Mesothelial cell of epicardium (in vitro differentiated cells): ENCODE measurements at regions not wholly inside any gene's neighbourhood (a gene's known extent, or its start where the extent isn't known, plus 50 kb on each side); places are given as distances from the start of the nearest gene placed in this dataset.

Source experiments
- DNase-seq, 2 experiments: peaks; one replicate each; pipeline ENCODE4 v3.0.0; 2021; ENCODE audit warnings: low spot score in 2 of 2; ENCODE audit not compliant: unreplicated experiment in 2 of 2
- H3K27ac Mint-ChIP-seq: 2 replicates; pipeline ENCODE4 v1.8.0; 2021; ENCODE audit warnings: mixed read lengths
- H3K27me3 Mint-ChIP-seq: 2 replicates; pipeline ENCODE4 v1.8.0; 2021; ENCODE audit warnings: low read depth, mixed read lengths
- H3K36me3 Mint-ChIP-seq: 2 replicates; pipeline ENCODE4 v1.8.0; 2021; ENCODE audit warnings: mixed read lengths
- H3K4me1 Mint-ChIP-seq: 2 replicates; pipeline ENCODE4 v1.8.0; 2021; ENCODE audit warnings: mixed read lengths
- H3K4me3 Mint-ChIP-seq: 2 replicates; pipeline ENCODE4 v1.8.0; 2021; ENCODE audit warnings: mild to moderate bottlenecking, moderate library complexity, mixed read lengths
- H3K9me3 Mint-ChIP-seq: 2 replicates; pipeline ENCODE4 v1.8.0; 2021; ENCODE audit warnings: mixed read lengths
- CTCF ChIP-seq: fragments of 200-600 bp; sonication (generic); IDR thresholded peaks from one replicate; pipeline ENCODE4 v1.5.0; 2021; ENCODE audit warnings: antibody characterized with exemption; ENCODE audit not compliant: unreplicated experiment

DNA sequence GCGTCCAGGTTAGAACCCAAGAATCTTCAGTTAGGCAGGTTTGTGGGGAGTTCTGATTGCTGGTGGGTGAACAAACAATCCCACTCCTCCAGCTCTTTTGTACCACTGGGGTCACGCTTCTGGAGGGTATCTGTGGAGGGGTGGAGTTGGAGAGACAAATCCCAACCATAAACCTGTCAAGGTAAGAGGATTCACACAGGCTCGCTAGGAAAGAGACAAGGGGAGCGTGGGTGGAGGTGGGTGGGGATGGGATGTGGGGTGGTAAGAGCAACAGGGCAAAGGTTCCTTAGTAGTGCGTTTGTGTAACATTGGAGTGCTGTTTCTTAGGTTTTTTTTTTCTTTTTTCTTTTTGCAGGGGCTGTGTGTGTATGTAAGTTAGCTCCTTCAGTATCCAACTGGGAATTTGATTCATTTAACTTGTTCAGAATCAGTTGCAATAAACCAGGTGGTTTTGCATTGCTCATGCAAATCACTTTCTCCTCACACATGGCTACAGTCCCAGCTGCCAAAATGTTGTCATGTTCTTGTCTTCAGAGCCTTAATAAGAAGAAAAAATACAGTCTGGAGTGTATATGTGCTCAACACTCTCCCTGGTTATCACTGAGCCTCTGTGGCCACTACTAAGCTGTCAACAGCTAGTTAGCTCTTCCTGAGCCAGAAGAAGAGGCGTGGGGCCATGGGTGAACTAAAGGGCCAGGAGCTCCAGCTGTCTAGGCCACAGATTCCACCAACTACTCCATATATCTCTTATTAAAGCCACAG, 164.0 kb upstream of the RAD23B start:
- Mint-ChIP-seq H3K27ac (no peak overlapping the region), H3K4me3 (no peak overlapping the region), H3K36me3 (no peaks in the 10 kb centered on the region), H3K4me1 (no peaks in the 10 kb centered on the region), H3K27me3 (peaks cover 1% of the 10 kb centered on the region), H3K9me3 (no peaks in the 10 kb centered on the region)
- TF ChIP-seq CTCF = no peak
- no peak for DNase-seq

- Mint-ChIP-seq H3K4me1 (no peaks in the 10 kb centered on the region), H3K36me3 (no peaks in the 10 kb centered on the region), H3K27me3 (no peaks in the 10 kb centered on the region), H3K4me3 (no peak overlapping the region), H3K27ac (no peak overlapping the region), H3K9me3 (no peaks in the 10 kb centered on the region)
- DNase-seq = no peak
- TF ChIP-seq CTCF = no peak
These were observed 163.3 kb upstream of the RAD23B start for GRCh38 chr9:107119735-107120134.

DNA sequence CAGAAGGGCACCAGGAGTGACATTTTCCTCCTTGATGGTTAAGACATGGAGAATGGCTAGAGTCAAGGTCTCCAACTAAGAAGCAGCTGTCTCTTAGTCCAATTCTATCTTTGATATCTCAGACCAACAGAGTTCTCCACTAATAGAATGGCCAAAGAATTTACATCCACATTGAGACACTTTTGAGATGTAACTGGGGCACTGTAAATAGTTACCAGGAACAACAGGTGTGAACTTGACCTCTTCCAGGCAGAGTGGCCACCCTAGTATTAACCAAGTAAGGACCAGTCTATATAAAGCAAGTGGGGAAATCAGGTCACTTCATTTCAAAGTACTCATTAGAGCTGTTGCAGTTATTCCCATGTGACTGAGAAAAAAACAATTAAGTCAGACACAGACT, 159.7 kb upstream of the RAD23B start:
- DNase-seq = no peak
- H3K9me3 Mint-ChIP-seq = no peaks in the 10 kb centered on the region
- no peaks in the 10 kb centered on the region for H3K36me3 Mint-ChIP-seq
- no peak for TF ChIP-seq CTCF
- no peaks in the 10 kb centered on the region for H3K27me3 Mint-ChIP-seq
- H3K4me3 Mint-ChIP-seq = no peak overlapping the region
- no peaks in the 10 kb centered on the region for H3K4me1 Mint-ChIP-seq
- no peak overlapping the region for H3K27ac Mint-ChIP-seq

GRCh38 chr9:107127608-107128007, 155.5 kb upstream of the RAD23B start:
- Mint-ChIP-seq H3K27ac (no peak overlapping the region), H3K36me3 (no peaks in the 10 kb centered on the region), H3K9me3 (no peaks in the 10 kb centered on the region), H3K4me3 (no peak overlapping the region), H3K27me3 (no peaks in the 10 kb centered on the region), H3K4me1 (peaks cover 4% of the 10 kb centered on the region)
- no peak for DNase-seq
- TF ChIP-seq CTCF = no peak

DNA sequence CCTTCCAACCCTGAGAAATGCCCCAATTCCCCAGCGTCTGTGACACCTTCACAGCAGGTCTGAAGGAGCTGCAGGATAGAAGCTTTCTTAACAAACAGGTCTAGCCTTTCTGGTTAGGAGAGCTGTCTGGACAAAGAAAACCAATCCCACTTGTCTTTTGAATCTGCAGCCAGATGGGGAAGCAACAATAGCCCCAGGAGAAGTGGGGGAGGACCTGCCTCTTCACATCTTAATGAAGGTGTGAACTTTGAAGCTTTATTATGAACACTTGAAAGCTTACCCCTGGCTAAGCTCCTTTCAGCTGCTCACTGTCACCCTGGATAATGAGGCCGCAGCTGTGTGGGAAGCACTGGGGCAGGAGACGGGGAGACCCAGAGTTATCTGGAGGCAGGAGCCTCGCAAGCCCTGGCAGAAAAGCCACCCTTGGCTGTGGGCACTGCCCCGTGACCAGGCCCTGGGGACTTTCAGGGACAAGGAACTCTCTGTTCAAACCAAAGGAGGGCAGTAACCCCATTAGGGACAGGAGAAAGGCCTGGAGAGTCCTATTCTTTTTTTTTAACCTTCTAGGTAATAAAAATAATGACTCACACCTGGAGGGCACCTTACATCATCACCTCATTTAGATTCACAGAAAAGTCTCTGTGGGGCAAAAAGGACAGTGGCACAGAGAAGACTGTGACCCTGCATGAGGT, 151.8 kb upstream of the RAD23B start:
- Mint-ChIP-seq H3K36me3 (no peaks in the 10 kb centered on the region), H3K27me3 (no peaks in the 10 kb centered on the region), H3K4me1 (peaks cover 4% of the 10 kb centered on the region), H3K9me3 (no peaks in the 10 kb centered on the region), H3K27ac (no peak overlapping the region), H3K4me3 (no peak overlapping the region)
- DNase-seq = no peak
- no peak for TF ChIP-seq CTCF
